Liver (tissue), 8 donors: ENCODE measurements at regions not wholly inside any gene's neighbourhood (a gene's known extent, or its start where the extent isn't known, plus 50 kb on each side); places are given as distances from the start of the nearest gene placed in this dataset.

Experiments used
- DNase-seq: peaks from one replicate; pipeline ENCODE4 v3.0.0-alpha.2; 2017; ENCODE audit warnings: low spot score
- H3K27ac ChIP-seq, 2 donors: one replicate each; pipeline ENCODE4 v1.7.0; 2013; ENCODE audit warnings: inconsistent platforms in 2 of 2, low read length in 2 of 2, control low read depth in 1 of 2, low read depth in 1 of 2, mild to moderate bottlenecking in 1 of 2
- H3K27me3 ChIP-seq, 4 donors: one replicate each; pipeline versions ENCODE4 v1.6.1 to v1.7.0; 2013; ENCODE audit warnings: low read length in 3 of 4, inconsistent platforms in 1 of 4, mild to moderate bottlenecking in 1 of 4, moderate library complexity in 1 of 4; ENCODE audit not compliant: control insufficient read depth in 4 of 4, insufficient read depth in 4 of 4
- H3K36me3 ChIP-seq, 4 donors: one replicate each; pipeline versions ENCODE4 v1.6.1 to v1.7.0; 2013; ENCODE audit warnings: low read length in 3 of 4, mild to moderate bottlenecking in 3 of 4, low read depth in 1 of 4, moderate library complexity in 1 of 4; ENCODE audit not compliant: control insufficient read depth in 4 of 4, insufficient read depth in 3 of 4
- H3K4me1 ChIP-seq, 4 donors: one replicate each; pipeline versions ENCODE4 v1.6.1 to v1.7.0; 2013; ENCODE audit warnings: low read length in 3 of 4, mild to moderate bottlenecking in 3 of 4, moderate library complexity in 1 of 4; ENCODE audit not compliant: control insufficient read depth in 4 of 4, insufficient read depth in 4 of 4
- H3K4me3 ChIP-seq, 3 donors: one replicate each; pipeline versions ENCODE4 v1.6.1 to v1.7.0; 2013; ENCODE audit warnings: low read length in 3 of 3, control low read depth in 1 of 3, low read depth in 1 of 3, mild to moderate bottlenecking in 1 of 3
- H3K9ac ChIP-seq, 2 donors: one replicate each; pipeline ENCODE4 v1.7.0; 2013; ENCODE audit warnings: low read length in 2 of 2, mild to moderate bottlenecking in 2 of 2, moderate library complexity in 2 of 2, control low read depth in 1 of 2, low read depth in 1 of 2
- H3K9me3 ChIP-seq, 4 donors: one replicate each; pipeline versions ENCODE4 v1.6.1 to v1.7.0; 2013; ENCODE audit warnings: low read length in 3 of 4; ENCODE audit not compliant: control insufficient read depth in 4 of 4
- ATF3 ChIP-seq: IDR thresholded peaks from 2 replicates; pipeline ENCODE4 v1.6.1; 2016; ENCODE audit warnings: antibody characterized with exemption
- EGR1 ChIP-seq, 2 donors: IDR thresholded peaks; 2 replicates each; pipeline ENCODE4 v1.6.1; 2016 to 2018; ENCODE audit warnings: antibody characterized with exemption in 2 of 2, low read depth in 2 of 2
- FOXA2 ChIP-seq: IDR thresholded peaks from 2 replicates; pipeline ENCODE4 v1.6.1; 2016; ENCODE audit warnings: antibody characterized with exemption
- GABPA ChIP-seq, 2 donors: IDR thresholded peaks in 1 of 2; conservative IDR thresholded peaks in 1 of 2; 2 replicates each; pipeline ENCODE4 v1.6.1; 2016; ENCODE audit warnings: antibody characterized with exemption in 2 of 2, mild to moderate bottlenecking in 1 of 2, moderate library complexity in 1 of 2
- HNF4A ChIP-seq, 2 donors: conservative IDR thresholded peaks; 2 replicates each; pipeline ENCODE4 v1.6.1; 2016; ENCODE audit warnings: antibody characterized with exemption in 2 of 2, mild to moderate bottlenecking in 2 of 2
- HNF4G ChIP-seq: IDR thresholded peaks from 2 replicates; pipeline ENCODE4 v1.6.1; 2016; ENCODE audit warnings: antibody characterized with exemption
- JUND ChIP-seq, 2 donors: IDR thresholded peaks; 2 replicates each; pipeline ENCODE4 v1.6.1; 2016; ENCODE audit warnings: antibody characterized with exemption in 2 of 2
- NR2F2 ChIP-seq: IDR thresholded peaks from 2 replicates; pipeline ENCODE4 v1.6.1; 2016; ENCODE audit warnings: antibody characterized with exemption
- RAD21 ChIP-seq, 2 donors: IDR thresholded peaks; 2 replicates each; pipeline ENCODE4 v1.6.1; 2016; ENCODE audit warnings: antibody characterized with exemption in 2 of 2, mild to moderate bottlenecking in 2 of 2
- REST ChIP-seq: IDR thresholded peaks from 2 replicates; pipeline ENCODE4 v1.6.1; 2016; ENCODE audit warnings: antibody characterized with exemption, mild to moderate bottlenecking
- RXRA ChIP-seq, 2 donors: IDR thresholded peaks; 2 replicates each; pipeline ENCODE4 v1.6.1; 2017 to 2018; ENCODE audit warnings: antibody characterized with exemption in 2 of 2, mild to moderate bottlenecking in 1 of 2
- SP1 ChIP-seq: IDR thresholded peaks from 2 replicates; pipeline ENCODE4 v1.6.1; 2018; ENCODE audit warnings: antibody characterized with exemption, mild to moderate bottlenecking
- TAF1 ChIP-seq: conservative IDR thresholded peaks from 2 replicates; pipeline ENCODE4 v1.6.1; 2016; ENCODE audit warnings: antibody characterized with exemption, mild to moderate bottlenecking
- YY1 ChIP-seq: IDR thresholded peaks from 2 replicates; pipeline ENCODE4 v1.6.1; 2016; ENCODE audit warnings: antibody characterized with exemption, mild to moderate bottlenecking
- ZBTB33 ChIP-seq: IDR thresholded peaks from 2 replicates; pipeline ENCODE4 v1.6.1; 2016; ENCODE audit warnings: antibody characterized with exemption
- WGBS: extraction: QIAGEN DNeasy Blood & Tissue Kit; methylation state at CpG from one replicate; pipeline ENCODE4 v1.1.7; 2013; 5-methylcytosine and 5-hydroxymethylcytosine counted together
- TF ChIP-seq, protein P1 (sequence below): IDR thresholded peaks from 2 replicates; pipeline ENCODE4 v1.6.1; 2016; ENCODE audit warnings: antibody characterized with exemption
- TF ChIP-seq, protein P2 (sequence below): fragments of 150-350 bp; IDR thresholded peaks from 2 replicates; pipeline ENCODE4 v1.5.1; 2017; ENCODE audit warnings: improper control_type of control experiment, low read depth, low read length; ENCODE audit not compliant: missing input control
- donor health status: healthy.
- donor health status: healthy.
- donor health status: healthy.
- donor health status: healthy.
- donor health status: healthy.

- TF ChIP-seq EGR1 (IDR thresholded peaks at IDR 0.05; ENCODE audit: low read depth in 2 of 2): no peak
- TF ChIP-seq NR2F2: no peak
- no peak for TF ChIP-seq ZBTB33
- TF ChIP-seq TAF1: no peak
- no peak for TF ChIP-seq HNF4A (conservative IDR thresholded peaks at IDR 0.05)
- TF ChIP-seq RXRA (IDR thresholded peaks at IDR 0.05): no peak
- TF ChIP-seq, protein P1, sequence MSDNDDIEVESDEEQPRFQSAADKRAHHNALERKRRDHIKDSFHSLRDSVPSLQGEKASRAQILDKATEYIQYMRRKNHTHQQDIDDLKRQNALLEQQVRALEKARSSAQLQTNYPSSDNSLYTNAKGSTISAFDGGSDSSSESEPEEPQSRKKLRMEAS: no peak
Observed at GRCh38 chr15:97868981-97869380, 91.5 kb upstream of the ARRDC4 start (continued).

DNA sequence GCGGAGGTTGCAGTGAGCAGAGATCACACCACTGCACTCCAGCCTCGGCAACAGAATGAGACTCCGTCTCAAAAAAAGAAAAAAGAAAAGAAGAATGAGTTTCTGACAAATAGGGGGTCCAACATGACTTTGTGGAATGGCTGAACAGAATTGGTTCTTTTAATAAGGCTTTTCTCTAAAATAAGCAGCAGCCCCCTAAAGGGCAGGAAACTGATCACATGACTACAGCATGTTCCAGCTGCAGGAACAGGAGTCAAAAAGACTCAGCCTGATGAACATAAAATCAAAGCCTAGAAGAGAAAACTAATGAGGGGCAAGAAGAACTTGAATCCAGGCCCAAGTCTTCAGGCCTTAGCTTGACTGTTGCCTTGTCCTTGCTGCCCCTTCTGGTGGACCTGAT, 89.7 kb upstream of the ARRDC4 start:
- Histone ChIP-seq H3K9ac (no peak overlapping the region), H3K9me3 (no peaks in the 10 kb centered on the region), H3K27ac (no peak overlapping the region), H3K36me3 (no peaks in the 10 kb centered on the region), H3K4me3 (no peak overlapping the region), H3K4me1 (no peaks in the 10 kb centered on the region), H3K27me3 (peaks cover 0 to 4% (median 0%) of the 10 kb centered on the region in 4 donors)
- WGBS: 90% methylated on average over 3 of the region's 3 CpGs
- TF ChIP-seq FOXA2 (no peak), ZBTB33 (no peak), JUND (IDR thresholded peaks at IDR 0.05) (no peak), TAF1 (no peak), SP1 (no peak), NR2F2 (no peak), RAD21 (IDR thresholded peaks at IDR 0.05) (no peak), HNF4G (no peak), ATF3 (no peak), EGR1 (IDR thresholded peaks at IDR 0.05; ENCODE audit: low read depth in 2 of 2) (no peak), YY1 (no peak), HNF4A (conservative IDR thresholded peaks at IDR 0.05) (no peak), REST (no peak), RXRA (IDR thresholded peaks at IDR 0.05) (no peak), GABPA (IDR thresholded peaks at IDR 0.05 in 1 of 2, conservative IDR thresholded peaks at IDR 0.05 in 1 of 2) (no peak)
- TF ChIP-seq, protein P1: no peak
- TF ChIP-seq, protein P2, sequence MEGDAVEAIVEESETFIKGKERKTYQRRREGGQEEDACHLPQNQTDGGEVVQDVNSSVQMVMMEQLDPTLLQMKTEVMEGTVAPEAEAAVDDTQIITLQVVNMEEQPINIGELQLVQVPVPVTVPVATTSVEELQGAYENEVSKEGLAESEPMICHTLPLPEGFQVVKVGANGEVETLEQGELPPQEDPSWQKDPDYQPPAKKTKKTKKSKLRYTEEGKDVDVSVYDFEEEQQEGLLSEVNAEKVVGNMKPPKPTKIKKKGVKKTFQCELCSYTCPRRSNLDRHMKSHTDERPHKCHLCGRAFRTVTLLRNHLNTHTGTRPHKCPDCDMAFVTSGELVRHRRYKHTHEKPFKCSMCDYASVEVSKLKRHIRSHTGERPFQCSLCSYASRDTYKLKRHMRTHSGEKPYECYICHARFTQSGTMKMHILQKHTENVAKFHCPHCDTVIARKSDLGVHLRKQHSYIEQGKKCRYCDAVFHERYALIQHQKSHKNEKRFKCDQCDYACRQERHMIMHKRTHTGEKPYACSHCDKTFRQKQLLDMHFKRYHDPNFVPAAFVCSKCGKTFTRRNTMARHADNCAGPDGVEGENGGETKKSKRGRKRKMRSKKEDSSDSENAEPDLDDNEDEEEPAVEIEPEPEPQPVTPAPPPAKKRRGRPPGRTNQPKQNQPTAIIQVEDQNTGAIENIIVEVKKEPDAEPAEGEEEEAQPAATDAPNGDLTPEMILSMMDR: no peak
- DNase-seq: no peak
